Thymus (tissue), 11 donors: ENCODE measurements at regions not wholly inside any gene's neighbourhood (a gene's known extent, or its start where the extent isn't known, plus 50 kb on each side); places are given as distances from the start of the nearest gene placed in this dataset.

Source experiments
- DNase-seq, 9 donors: peaks; one replicate each; pipeline ENCODE4 v3.0.0-alpha.2; 2013; ENCODE audit warnings: low spot score in 9 of 9, low read depth in 6 of 9, missing footprints in 1 of 9
- H3K27ac ChIP-seq, 2 donors: one replicate each; pipeline ENCODE4 v1.5.1; 2013; ENCODE audit warnings: control low read depth in 1 of 2, low read depth in 1 of 2, low read length in 1 of 2, mild to moderate bottlenecking in 1 of 2, moderate library complexity in 1 of 2
- H3K27me3 ChIP-seq, 2 donors: one replicate each; pipeline ENCODE4 v1.5.1; 2013; ENCODE audit warnings: low read length in 1 of 2; ENCODE audit not compliant: control insufficient read depth in 2 of 2, insufficient read depth in 1 of 2
- H3K36me3 ChIP-seq, 2 donors: one replicate each; pipeline ENCODE4 v1.5.1; 2013; ENCODE audit warnings: low read length in 1 of 2, mild to moderate bottlenecking in 1 of 2, moderate library complexity in 1 of 2; ENCODE audit not compliant: control insufficient read depth in 2 of 2, insufficient read depth in 2 of 2
- H3K4me1 ChIP-seq, 2 donors: one replicate each; pipeline ENCODE4 v1.5.1; 2013; ENCODE audit warnings: low read length in 2 of 2; ENCODE audit not compliant: control insufficient read depth in 2 of 2, insufficient read depth in 2 of 2
- H3K4me3 ChIP-seq, 2 donors: one replicate each; pipeline ENCODE4 v1.5.1; 2013; ENCODE audit warnings: low read length in 2 of 2, control low read depth in 1 of 2, mild to moderate bottlenecking in 1 of 2
- H3K9me3 ChIP-seq, 2 donors: one replicate each; pipeline ENCODE4 v1.5.1; 2013; ENCODE audit warnings: low read length in 1 of 2, mild to moderate bottlenecking in 1 of 2; ENCODE audit not compliant: control insufficient read depth in 2 of 2, insufficient read depth in 1 of 2
- WGBS: extraction: QIAGEN DNeasy Blood & Tissue Kit; methylation state at CpG from one replicate; pipeline ENCODE4 v1.1.7; 2013; 5-methylcytosine and 5-hydroxymethylcytosine counted together
- donor health status: healthy.

DNA sequence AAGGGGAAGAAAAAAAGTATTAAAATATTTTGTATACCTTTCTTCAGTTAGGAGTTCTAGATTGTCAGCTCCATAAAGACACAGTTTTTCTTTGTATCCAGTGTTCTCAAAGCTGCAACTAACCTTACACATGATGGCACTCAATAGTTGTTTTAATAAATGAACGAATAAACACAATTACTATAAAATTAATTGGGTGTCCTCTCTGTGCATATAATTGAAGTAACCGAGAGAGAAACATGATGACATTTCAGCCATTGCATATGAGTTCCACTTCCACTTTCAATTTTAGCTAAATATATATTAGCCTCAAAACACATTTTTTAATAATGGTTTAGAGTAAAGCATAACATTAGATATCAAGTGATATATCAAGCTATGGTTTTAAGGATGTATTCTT is 671.2 kb downstream of the LRFN5 start:
- WGBS = 63% methylated on average over 2 of the region's 2 CpGs
- no peaks in the 10 kb centered on the region for H3K4me1 ChIP-seq

DNA sequence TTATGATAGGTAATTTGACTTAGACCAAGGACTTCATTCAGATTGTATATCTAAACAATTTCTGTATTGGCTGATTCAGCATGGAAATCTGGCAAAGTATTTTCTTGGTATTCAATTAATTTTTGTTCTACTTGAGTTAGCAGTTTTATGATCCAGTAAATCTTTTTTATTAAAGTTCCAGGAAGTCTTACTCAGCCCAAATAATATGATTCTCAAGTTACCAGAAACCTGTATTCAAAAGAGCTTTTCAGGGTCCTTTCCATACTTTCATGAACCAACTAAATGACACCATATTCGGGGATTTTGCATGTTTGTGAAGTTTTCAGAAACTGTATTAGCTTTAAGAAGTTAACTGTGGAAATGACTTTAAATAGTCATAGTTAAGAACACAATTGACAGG is 662.6 kb downstream of the LRFN5 start:
- no peak overlapping the region for H3K4me3 ChIP-seq
- DNase-seq = peak in 1 of 9 donors; percentile 0
- H3K4me1 ChIP-seq = no peaks in the 10 kb centered on the region
- no peaks in the 10 kb centered on the region for H3K36me3 ChIP-seq
- H3K9me3 ChIP-seq = no peaks in the 10 kb centered on the region
- no peaks in the 10 kb centered on the region for H3K27me3 ChIP-seq
- WGBS = 91% methylated on average over 1 of the region's 1 CpG
- H3K27ac ChIP-seq = no peak overlapping the region

More for the DNA sequence above, 671.2 kb downstream of the LRFN5 start:
- H3K9me3 ChIP-seq = no peaks in the 10 kb centered on the region
- DNase-seq = no peak
- H3K4me3 ChIP-seq = no peak overlapping the region
- H3K36me3 ChIP-seq = no peaks in the 10 kb centered on the region
- H3K27me3 ChIP-seq = no peaks in the 10 kb centered on the region
- no peak overlapping the region for H3K27ac ChIP-seq

DNA sequence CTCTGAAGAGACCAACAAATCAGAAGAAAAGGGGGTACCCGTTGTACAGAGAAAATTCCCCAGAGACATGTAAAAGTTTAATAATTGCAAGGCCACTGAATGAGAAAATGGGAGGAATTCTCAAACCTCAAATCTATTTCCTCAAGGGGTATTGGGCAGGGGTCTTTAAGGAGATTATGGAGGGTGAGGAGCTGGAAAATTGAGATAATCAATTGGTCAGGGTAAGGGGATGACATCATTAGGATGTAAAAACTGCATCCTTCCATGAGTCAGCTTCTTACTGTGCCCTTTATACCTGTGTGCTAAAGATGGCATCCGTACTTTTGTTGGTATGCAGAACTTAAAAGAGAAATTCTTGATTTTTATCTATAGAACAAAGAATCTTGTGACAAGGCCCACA is 641.5 kb downstream of the LRFN5 start:
- 87% methylated on average over 2 of the region's 2 CpGs for WGBS
- H3K9me3 ChIP-seq = no peaks in the 10 kb centered on the region
- no peaks in the 10 kb centered on the region for H3K36me3 ChIP-seq
- DNase-seq = no peak
- H3K27ac ChIP-seq = no peak overlapping the region
- H3K4me1 ChIP-seq = no peaks in the 10 kb centered on the region
- no peaks in the 10 kb centered on the region for H3K27me3 ChIP-seq
- no peak overlapping the region for H3K4me3 ChIP-seq

DNA sequence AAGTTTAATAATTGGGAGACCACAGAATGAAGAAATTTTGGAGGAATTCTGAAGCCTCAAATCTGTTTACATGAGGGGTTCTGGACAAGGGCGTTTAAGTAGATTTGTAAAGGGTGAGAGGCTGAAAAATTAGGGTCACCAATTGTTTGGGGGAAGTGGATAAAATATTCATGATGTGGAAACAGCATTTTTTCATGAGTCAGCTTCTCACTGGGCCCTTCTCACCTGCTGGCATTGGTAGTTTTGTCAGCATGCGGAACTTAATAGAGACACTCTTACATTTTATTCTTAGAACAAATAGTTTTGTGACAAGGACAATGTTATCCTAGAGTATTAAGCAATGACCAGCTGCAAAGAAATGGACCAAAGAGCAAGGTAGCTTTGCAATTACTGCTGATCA is 634.4 kb downstream of the LRFN5 start:
- no peak overlapping the region for H3K27ac ChIP-seq

DNA sequence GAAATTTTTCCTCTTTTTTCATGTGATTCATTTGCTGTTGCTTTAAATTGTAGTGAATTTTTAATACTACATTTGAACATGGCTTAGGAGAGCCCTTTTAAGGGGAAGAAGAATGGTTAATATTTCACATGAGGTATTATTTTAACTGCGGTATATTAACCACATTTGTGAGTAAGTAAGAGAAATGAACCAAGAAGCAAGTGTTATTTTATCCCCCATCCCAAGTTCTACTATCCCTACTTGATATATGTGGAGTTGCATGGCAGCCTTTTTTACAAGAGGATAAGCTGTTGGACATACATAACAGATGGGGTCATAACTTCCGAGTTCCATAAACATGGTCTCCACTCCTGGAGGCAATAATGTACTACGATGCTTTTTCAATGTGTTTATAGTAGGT is 623.3 kb downstream of the LRFN5 start:
- Histone ChIP-seq H3K27ac (no peak overlapping the region), H3K36me3 (no peaks in the 10 kb centered on the region), H3K4me3 (no peak overlapping the region), H3K27me3 (no peaks in the 10 kb centered on the region), H3K4me1 (no peaks in the 10 kb centered on the region), H3K9me3 (peaks cover 0 to 10% of the 10 kb centered on the region in 2 donors)
- 94% methylated on average over 3 of the region's 3 CpGs for WGBS
- no peak for DNase-seq

More for the DNA sequence above, 634.4 kb downstream of the LRFN5 start:
- Histone ChIP-seq H3K36me3 (no peaks in the 10 kb centered on the region), H3K4me3 (no peak overlapping the region), H3K4me1 (no peaks in the 10 kb centered on the region), H3K9me3 (no peaks in the 10 kb centered on the region), H3K27me3 (no peaks in the 10 kb centered on the region)
- whole genome bisulfite sequencing = 94% methylated on average over 2 of the region's 2 CpGs
- DNase-seq = no peak

DNA sequence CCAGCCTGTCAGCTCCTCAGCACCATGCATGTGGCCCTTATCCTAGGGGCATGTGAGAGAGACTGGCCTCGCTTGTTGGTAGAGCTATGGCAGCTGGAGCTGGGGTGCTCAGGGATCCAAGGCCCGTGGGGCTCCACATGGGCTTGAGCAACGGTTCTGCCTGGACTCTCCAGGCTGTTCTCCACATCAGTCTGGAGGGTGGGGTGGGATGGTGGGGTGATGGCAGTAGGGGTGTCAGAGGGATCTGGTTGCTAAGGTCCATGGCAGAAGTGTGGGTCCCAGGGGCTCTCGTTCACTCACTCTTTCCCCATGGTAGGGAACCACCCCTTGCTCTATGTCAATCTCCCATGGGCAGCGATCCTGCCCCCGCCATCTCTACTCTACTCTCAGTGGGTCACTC is 622.6 kb downstream of the LRFN5 start:
- Histone ChIP-seq H3K36me3 (no peaks in the 10 kb centered on the region), H3K27me3 (no peaks in the 10 kb centered on the region), H3K4me3 (no peak overlapping the region), H3K27ac (no peak overlapping the region), H3K9me3 (peaks cover 0 to 10% of the 10 kb centered on the region in 2 donors), H3K4me1 (no peaks in the 10 kb centered on the region)
- no peak for DNase-seq
- WGBS = 82% methylated on average over 6 of the region's 6 CpGs

DNA sequence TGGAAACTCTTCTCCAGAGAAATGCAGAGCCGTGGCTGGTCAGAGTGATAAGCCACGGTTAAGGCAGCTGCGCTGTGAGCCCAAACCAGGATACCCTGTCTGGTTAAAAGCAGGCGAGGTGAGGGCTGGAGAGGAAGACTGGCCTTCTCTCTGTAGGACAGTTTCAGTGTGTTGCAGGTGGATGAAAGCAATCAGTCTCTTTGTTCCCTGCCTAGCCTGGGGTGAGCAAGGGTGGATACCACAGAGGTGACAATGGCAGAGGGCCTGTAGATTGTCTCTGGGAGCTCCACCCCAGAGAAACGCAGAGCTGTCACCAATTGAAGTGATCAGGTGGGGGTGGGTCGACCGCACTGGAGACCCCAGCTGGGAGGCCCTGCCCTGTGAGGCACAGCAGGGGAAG is 621.9 kb downstream of the LRFN5 start:
- Histone ChIP-seq H3K4me3 (no peak overlapping the region), H3K27ac (no peak overlapping the region), H3K4me1 (no peaks in the 10 kb centered on the region), H3K9me3 (peaks cover 0 to 10% of the 10 kb centered on the region in 2 donors), H3K27me3 (no peaks in the 10 kb centered on the region), H3K36me3 (no peaks in the 10 kb centered on the region)
- no peak for DNase-seq
- WGBS = 97% methylated on average over 7 of the region's 7 CpGs

DNA sequence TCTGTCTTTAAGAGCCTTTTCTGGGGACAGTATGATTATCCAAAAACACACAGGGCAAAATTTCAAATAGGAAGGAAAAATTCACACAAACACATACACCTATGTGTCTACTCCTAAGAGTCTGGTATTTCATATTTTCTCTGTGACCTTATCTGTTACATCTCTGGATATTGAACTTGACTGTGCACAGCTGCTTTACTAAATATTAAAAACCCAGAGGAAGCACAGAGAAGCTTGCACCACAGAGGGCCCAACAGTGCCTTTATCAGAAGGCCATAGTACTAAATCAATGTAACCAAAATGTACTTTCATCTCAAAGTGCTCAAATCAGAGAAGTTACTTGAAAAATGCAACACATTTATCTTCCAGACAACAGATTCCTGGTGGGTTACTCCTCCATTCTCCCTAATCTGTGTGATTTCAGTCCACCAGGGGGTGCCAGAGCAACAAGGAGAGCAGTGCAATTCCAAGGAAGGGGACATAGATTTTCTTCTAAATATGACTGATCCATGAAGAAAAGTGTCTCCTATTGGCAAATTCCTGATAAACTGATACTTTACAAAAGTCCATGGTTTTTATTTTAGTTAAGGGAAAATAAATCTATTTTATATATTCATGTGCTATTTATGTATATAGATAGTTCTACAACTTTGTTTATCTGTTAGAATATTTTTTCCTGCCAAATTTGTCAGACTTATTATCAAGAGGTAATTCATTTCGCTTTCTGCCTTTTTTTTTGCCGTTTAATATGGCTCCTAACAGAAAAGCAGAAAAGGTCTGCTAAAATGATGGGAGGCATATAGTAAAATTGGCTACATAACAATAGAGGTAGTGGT is 617.6 kb downstream of the LRFN5 start:
- no peaks in the 10 kb centered on the region for H3K36me3 ChIP-seq
- no peak overlapping the region for H3K4me3 ChIP-seq
- H3K9me3 ChIP-seq = peaks cover 0 to 7% of the 10 kb centered on the region in 2 donors
- no peak overlapping the region for H3K27ac ChIP-seq
- H3K4me1 ChIP-seq = no peaks in the 10 kb centered on the region
- no peaks in the 10 kb centered on the region for H3K27me3 ChIP-seq
- WGBS = 84% methylated on average over 2 of the region's 2 CpGs
- peak in 3 of 9 donors; percentile 2 to 37 (median 8) for DNase-seq

DNA sequence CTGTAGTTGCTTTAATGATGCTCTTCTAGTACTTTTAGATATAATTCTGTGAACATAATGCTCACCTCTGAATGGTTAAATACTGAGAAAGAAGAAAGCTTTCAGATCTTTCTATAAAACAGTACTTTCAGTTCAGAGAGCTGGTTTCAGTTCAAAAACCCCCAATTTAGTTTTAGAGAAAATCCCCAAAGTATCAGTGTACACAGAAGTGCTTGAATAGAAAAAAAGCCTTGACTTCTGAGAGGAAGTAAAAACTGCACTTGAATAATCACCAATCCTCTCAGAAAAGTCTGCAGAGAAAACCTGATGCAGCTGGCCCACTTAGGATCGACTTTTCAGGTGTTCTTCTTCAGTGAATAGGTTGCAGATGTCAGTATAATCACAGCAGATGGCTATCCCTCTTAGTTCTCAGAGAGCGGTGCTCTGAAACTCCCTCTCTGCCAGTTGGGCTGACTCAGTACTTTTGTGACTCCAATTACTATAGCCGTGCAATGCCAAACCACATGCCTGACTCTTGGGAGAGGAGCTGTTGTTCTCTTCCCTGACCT is 616.3 kb downstream of the LRFN5 start:
- Histone ChIP-seq H3K36me3 (no peaks in the 10 kb centered on the region), H3K9me3 (no peaks in the 10 kb centered on the region), H3K4me1 (no peaks in the 10 kb centered on the region), H3K27ac (peak overlapping the region in 1 of 2 donors; percentile 44), H3K4me3 (no peak overlapping the region), H3K27me3 (no peaks in the 10 kb centered on the region)
- 27% methylated on average over 3 of the region's 3 CpGs for WGBS
- DNase-seq = peak in 1 of 9 donors; percentile 28
